Activated naive CD8-positive, alpha-beta T cell treated with anti-CD3 and anti-CD28 coated beads for 36 hours (primary cell): ENCODE measurements at regions not wholly inside any gene's neighbourhood (a gene's known extent, or its start where the extent isn't known, plus 50 kb on each side); places are given as distances from the start of the nearest gene placed in this dataset.
"Not testable (repeated sequence)": the region's sequence is repeated elsewhere in the genome, so short reads cannot be mapped to it uniquely, and the experiment has no call there.

ENCODE experiments used
- DNase-seq: peaks from one replicate; pipeline ENCODE4 v3.0.0; 2021
- H3K27ac Mint-ChIP-seq: one replicate; pipeline ENCODE4 v1.8.0; 2022; ENCODE audit warnings: mild to moderate bottlenecking, moderate library complexity, mixed read lengths
- H3K27me3 Mint-ChIP-seq: one replicate; pipeline ENCODE4 v1.8.0; 2022; ENCODE audit warnings: mild to moderate bottlenecking, mixed read lengths
- H3K36me3 Mint-ChIP-seq: one replicate; pipeline ENCODE4 v1.8.0; 2021; ENCODE audit warnings: mild to moderate bottlenecking, mixed read lengths
- H3K4me1 Mint-ChIP-seq: one replicate; pipeline ENCODE4 v1.8.0; 2021; ENCODE audit warnings: mixed read lengths
- H3K4me3 Mint-ChIP-seq: one replicate; pipeline ENCODE4 v1.8.0; 2022; ENCODE audit warnings: mild to moderate bottlenecking, moderate library complexity, mixed read lengths
- H3K9me3 Mint-ChIP-seq: one replicate; pipeline ENCODE4 v1.8.0; 2022; ENCODE audit warnings: mixed read lengths

DNA sequence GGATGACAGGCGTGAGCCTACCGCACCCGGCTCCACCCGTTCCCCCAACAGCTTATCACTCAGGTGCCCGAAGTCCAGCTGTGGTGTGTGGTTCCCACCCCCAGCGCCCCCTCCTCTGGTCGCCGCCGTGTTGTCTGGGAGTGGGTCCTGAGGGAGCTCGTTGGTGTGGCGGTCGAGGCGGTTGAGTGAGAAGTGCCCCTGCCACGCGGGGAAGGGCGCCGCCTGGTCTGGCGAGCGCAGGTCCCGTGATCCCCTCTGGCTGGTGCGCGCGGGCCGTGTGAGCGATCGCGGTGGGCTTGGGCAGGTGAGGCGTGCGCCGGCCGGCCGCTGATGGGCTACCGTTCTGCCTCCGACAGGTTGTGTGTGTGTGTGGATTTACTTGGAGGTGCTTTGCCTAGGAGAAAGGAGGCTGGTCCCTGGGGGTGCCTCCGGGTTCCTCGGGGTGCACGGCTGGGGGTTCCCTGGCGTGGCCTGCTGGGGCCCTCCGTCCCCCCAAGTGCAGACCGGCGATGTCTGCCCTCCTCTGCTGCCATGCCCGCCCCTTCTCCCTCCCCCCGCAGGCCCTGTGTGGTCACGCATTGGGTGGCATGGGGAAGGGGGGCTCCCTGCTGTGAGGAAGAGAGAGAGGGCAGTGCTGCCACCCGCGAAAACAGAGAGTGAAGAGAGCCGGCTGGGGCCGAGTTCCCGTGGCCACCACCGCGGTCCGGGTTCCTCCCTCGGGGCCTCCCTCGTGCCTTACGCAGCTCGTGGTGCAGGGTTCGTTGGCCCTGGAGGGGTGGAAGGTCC is 336.0 kb upstream of the DEFB115 start:
- H3K9me3 Mint-ChIP-seq = peaks cover 21% of the 10 kb centered on the region
- H3K4me3 Mint-ChIP-seq = no peak overlapping the region
- H3K4me1 Mint-ChIP-seq = no peaks in the 10 kb centered on the region
- no peak overlapping the region for H3K27ac Mint-ChIP-seq
- H3K27me3 Mint-ChIP-seq = peaks cover 6% of the 10 kb centered on the region
- H3K36me3 Mint-ChIP-seq = peaks cover 7% of the 10 kb centered on the region
- DNase-seq = no peak

DNA sequence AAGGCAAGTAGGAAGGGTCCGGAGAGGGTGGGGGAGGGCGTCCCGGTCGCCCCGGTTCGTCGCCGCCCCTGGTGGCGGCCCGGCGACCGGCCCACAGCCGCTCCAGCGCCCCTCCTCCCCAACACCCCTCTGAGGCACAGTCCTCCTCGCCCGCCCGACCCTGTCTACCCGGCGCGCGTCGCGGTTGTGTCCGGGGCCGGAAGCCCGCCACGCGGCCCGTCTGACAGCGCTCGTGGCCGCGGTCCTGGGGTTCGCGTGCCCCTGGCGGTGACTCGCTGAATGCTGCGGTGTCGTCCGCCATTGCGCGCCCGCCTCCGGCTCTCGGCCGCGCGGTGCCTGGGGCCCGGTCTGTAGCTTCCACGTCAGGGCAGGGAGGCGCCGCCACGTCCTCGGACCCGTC is 335.3 kb upstream of the DEFB115 start:
- Mint-ChIP-seq H3K9me3 (peaks cover 25% of the 10 kb centered on the region), H3K4me1 (no peaks in the 10 kb centered on the region), H3K36me3 (peaks cover 7% of the 10 kb centered on the region), H3K27ac (no peak overlapping the region), H3K27me3 (peaks cover 6% of the 10 kb centered on the region), H3K4me3 (no peak overlapping the region)
- DNase-seq = no peak

DNA sequence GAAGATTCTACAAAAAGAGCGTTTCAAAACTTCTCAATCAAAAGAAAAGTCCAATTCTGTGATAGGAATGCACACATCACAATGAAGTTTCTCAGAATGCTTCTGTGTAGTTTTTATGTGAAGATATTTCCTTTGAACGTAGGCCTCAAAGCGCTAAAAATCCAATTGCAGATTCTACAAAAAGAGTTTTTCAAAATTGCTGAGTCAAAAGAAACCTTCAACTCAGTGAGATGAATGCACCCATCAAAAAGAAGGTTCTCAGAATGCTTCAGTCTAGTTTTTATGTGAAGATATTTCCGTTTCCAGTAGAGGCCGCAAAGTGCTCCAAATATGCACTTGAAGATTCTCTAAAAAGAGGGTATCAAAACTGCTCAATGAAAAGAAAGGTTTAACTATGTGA is 319.7 kb upstream of the DEFB115 start:
- peaks cover 9% of the 10 kb centered on the region for H3K9me3 Mint-ChIP-seq
- no peak overlapping the region for H3K4me3 Mint-ChIP-seq
- no peak overlapping the region for H3K27ac Mint-ChIP-seq
- no peaks in the 10 kb centered on the region for H3K4me1 Mint-ChIP-seq
- no peaks in the 10 kb centered on the region for H3K27me3 Mint-ChIP-seq
- H3K36me3 Mint-ChIP-seq = no peaks in the 10 kb centered on the region
- DNase-seq = no peak

DNA sequence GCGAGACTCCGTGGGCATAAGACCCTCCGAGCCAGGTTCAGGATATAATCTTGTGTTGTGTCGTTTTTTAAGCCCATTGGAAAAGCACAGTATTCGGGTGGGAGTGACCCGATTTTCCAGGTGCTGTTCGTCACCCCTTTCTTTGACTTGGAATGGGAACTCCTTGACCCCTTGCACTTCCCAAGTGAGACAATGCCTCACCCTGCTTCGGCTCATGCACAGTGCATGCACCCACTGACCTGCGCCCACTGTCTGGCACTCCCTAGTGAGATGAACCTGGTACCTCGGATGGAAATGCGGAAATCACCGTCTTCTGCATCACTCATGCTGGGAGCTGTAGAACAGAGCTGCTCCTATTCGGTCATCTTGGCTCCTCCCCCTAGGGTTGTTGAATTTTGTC is 307.7 kb upstream of the DEFB115 start:
- no peak overlapping the region for H3K4me3 Mint-ChIP-seq
- H3K36me3 Mint-ChIP-seq = no peaks in the 10 kb centered on the region
- DNase-seq = no peak
- H3K27me3 Mint-ChIP-seq = peaks cover 4% of the 10 kb centered on the region
- H3K4me1 Mint-ChIP-seq = no peaks in the 10 kb centered on the region
- H3K9me3 Mint-ChIP-seq = peaks cover 12% of the 10 kb centered on the region
- no peak overlapping the region for H3K27ac Mint-ChIP-seq

DNA sequence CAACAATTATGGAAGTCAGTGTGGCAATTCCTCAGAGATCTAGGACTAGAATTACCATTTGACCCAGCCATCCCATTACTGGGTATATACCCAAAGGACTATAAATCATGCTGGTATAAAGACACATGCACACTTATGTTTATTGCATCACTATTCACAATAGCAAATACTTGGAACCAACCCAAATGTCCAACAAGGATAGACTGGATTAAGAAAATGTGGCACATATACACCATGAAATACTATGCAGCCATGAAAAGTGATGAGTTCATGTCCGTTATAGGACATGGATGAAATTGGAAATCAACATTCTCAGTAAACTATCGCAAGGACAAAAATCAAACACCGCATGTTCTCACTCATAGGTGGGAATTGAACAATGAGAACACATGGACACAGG is 306.4 kb upstream of the DEFB115 start:
- H3K4me1 Mint-ChIP-seq, H3K36me3 Mint-ChIP-seq, DNase-seq, H3K27me3 Mint-ChIP-seq, H3K9me3 Mint-ChIP-seq, H3K27ac Mint-ChIP-seq, H3K4me3 Mint-ChIP-seq: not testable (repeated sequence)

DNA sequence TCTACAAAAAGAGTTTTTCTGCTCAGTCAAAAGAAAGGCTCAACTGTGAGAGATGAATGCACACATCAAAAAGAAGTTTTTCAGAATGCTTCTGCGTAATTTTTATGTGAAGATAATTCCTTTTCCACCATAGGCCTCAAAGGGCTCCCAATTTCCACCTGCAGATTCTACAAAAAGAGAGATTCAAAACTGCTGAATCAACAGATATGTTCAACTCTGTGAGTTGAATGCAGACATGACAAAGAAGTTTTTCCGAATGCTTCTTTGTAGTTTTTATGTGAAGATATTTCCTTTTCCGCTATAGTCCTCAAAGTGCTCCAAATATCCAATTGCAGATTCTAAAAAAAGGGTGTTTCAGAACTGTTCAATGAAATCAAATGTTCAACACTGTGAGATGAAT is 300.8 kb upstream of the DEFB115 start:
- H3K36me3 Mint-ChIP-seq, DNase-seq, H3K4me3 Mint-ChIP-seq, H3K27me3 Mint-ChIP-seq, H3K4me1 Mint-ChIP-seq, H3K27ac Mint-ChIP-seq, H3K9me3 Mint-ChIP-seq: not testable (repeated sequence)

DNA sequence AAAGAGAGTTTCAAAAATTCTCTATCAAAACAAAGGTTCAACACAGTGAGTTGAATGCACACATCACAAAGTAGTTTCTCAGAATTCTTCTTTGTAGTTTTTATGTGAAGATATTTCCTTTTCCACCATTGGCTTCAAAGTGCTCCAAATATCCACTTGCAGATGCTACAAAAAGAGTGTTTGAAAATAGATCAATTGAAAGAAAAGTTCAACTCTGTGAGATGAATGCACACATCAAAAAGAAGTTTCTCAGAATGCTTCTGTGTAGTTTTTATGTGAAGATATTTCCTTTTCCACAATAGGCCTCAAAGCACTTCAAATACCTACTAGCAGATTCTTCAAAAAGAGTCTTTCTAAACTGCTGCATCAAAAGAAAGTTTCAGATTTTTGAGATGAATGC is 298.3 kb upstream of the DEFB115 start:
- H3K9me3 Mint-ChIP-seq, H3K4me3 Mint-ChIP-seq, H3K4me1 Mint-ChIP-seq, H3K36me3 Mint-ChIP-seq, H3K27ac Mint-ChIP-seq, H3K27me3 Mint-ChIP-seq, DNase-seq: not testable (repeated sequence)

DNA sequence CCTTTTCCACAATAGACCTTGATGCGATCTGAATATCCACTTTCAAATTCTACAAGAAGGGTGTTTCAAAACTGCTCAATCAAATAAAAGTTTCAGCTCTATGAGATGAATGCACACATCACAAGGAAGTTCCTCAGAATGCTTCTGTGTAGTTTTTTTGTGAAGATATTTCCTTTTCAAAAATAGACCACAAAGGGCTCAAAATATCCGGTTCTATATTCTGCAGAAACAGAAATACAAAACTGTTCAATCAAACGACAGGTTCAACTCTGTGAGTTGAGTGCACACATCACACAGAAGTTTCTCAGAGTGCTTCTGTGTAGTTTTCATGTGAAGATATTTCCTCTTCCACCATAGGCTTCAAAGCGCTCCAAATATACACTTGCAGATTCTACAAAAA is 293.9 kb upstream of the DEFB115 start:
- H3K9me3 Mint-ChIP-seq = peaks cover 8% of the 10 kb centered on the region
- no peak overlapping the region for H3K27ac Mint-ChIP-seq
- no peaks in the 10 kb centered on the region for H3K36me3 Mint-ChIP-seq
- no peaks in the 10 kb centered on the region for H3K27me3 Mint-ChIP-seq
- no peak overlapping the region for H3K4me3 Mint-ChIP-seq
- peaks cover 3% of the 10 kb centered on the region for H3K4me1 Mint-ChIP-seq
- no peak for DNase-seq

DNA sequence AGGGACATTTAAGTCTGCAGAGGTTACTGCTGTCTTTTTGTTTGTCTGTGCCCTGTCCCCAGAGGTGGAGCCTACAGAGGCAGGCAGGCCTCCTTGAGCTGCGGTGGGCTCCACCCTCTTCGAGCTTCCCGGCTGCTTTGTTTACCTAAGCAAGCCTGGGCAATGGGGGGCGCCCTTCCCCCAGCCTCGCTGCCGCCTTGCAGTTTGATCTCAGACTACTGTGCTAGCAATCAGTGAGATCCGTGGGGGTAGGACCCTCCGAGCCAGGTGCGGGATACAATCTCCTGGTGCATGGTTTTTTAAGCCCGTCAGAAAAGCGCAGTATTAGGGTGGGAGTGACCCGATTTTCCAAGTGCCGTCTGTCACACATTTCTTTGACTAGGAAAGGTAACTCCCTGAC is 281.6 kb upstream of the DEFB115 start:
- H3K9me3 Mint-ChIP-seq = peaks cover 13% of the 10 kb centered on the region
- H3K36me3 Mint-ChIP-seq, H3K4me1 Mint-ChIP-seq, H3K4me3 Mint-ChIP-seq, H3K27me3 Mint-ChIP-seq, DNase-seq, H3K27ac Mint-ChIP-seq: not testable (repeated sequence)

DNA sequence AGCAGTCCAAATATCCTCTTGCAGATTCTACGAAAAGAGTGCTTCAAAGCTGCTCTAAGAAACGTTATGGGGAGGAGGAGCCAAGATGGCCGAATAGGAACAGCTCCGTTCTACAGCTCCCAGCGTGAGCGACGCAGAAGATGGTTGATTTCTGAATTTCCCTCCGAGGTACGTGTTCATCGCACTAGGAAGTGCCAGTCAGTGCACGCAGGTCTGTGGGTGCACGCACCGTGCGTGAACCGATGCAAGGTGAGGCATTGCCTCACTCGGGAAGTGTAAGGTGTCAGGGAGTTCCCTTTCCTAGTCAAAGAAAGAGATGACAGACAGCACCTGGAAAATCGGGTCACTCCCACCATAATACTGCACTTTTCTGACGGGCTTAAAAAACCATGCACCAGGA is 272.1 kb upstream of the DEFB115 start:
- no peak for DNase-seq
- no peak overlapping the region for H3K4me3 Mint-ChIP-seq
- no peaks in the 10 kb centered on the region for H3K4me1 Mint-ChIP-seq
- no peak overlapping the region for H3K27ac Mint-ChIP-seq
- H3K36me3 Mint-ChIP-seq = no peaks in the 10 kb centered on the region
- no peaks in the 10 kb centered on the region for H3K27me3 Mint-ChIP-seq
- peaks cover 26% of the 10 kb centered on the region for H3K9me3 Mint-ChIP-seq
